Sigmoid colon (tissue), 6 donors: ENCODE measurements at regions not wholly inside any gene's neighbourhood (a gene's known extent, or its start where the extent isn't known, plus 50 kb on each side); places are given as distances from the start of the nearest gene placed in this dataset.
"Not testable (repeated sequence)": the region's sequence is repeated elsewhere in the genome, so short reads cannot be mapped to it uniquely, and the experiment has no call there.

ENCODE experiments used
- DNase-seq: peaks from one replicate; pipeline ENCODE4 v3.0.0-alpha.2; 2019
- H3K27ac ChIP-seq, 4 donors: fragments of 200-600 bp; sonication (generic); one replicate each; pipeline ENCODE4 v1.5.1; 2016 to 2019; ENCODE audit warnings: mild to moderate bottlenecking in 1 of 4
- H3K27me3 ChIP-seq, 3 donors: fragments of 200-600 bp; sonication (generic); one replicate each; pipeline ENCODE4 v1.5.1; 2019; ENCODE audit warnings: mild to moderate bottlenecking in 1 of 3
- H3K36me3 ChIP-seq, 4 donors: fragments of 200-600 bp; sonication (generic); one replicate each; pipeline ENCODE4 v1.5.1; 2016 to 2019
- H3K4me1 ChIP-seq, 4 donors: fragments of 200-600 bp; sonication (generic); one replicate each; pipeline ENCODE4 v1.5.1; 2017 to 2019
- H3K4me3 ChIP-seq, 4 donors: fragments of 200-600 bp; sonication (generic); one replicate each; pipeline ENCODE4 v1.5.1; 2017 to 2019; ENCODE audit warnings: mild to moderate bottlenecking in 2 of 4, moderate library complexity in 1 of 4
- H3K9me3 ChIP-seq, 4 donors: fragments of 200-600 bp in 3 of 4; sonication (generic) in 3 of 4; one replicate each; pipeline versions ENCODE4 v1.5.1 to v1.6.1; 2013 to 2019
- CTCF ChIP-seq, 4 experiments: fragments of 450-650 bp in 3 of 4; fragments of 200-600 bp in 1 of 4; IDR thresholded peaks; one replicate each; pipeline ENCODE4 v1.5.1; 2016 to 2019; ENCODE audit warnings: antibody characterized with exemption in 4 of 4, mild to moderate bottlenecking in 3 of 4, moderate library complexity in 2 of 4
- EP300 ChIP-seq, 4 donors: sonication (generic); formaldehyde crosslinking; IDR thresholded peaks; one replicate each; pipeline ENCODE4 v1.6.1; 2017; ENCODE audit warnings: antibody characterized with exemption in 4 of 4
- POLR2A ChIP-seq, 2 donors: fragments of 450-650 bp; IDR thresholded peaks; one replicate each; pipeline ENCODE4 v1.6.1; 2016; ENCODE audit warnings: antibody characterized with exemption in 2 of 2, mild to moderate bottlenecking in 2 of 2, moderate library complexity in 2 of 2
- POLR2AphosphoS5 ChIP-seq, 4 donors: sonication (generic); formaldehyde crosslinking; IDR thresholded peaks; one replicate each; pipeline ENCODE4 v1.6.1; 2017; ENCODE audit warnings: antibody characterized with exemption in 4 of 4
- WGBS, 2 donors: extraction: QIAGEN DNeasy Blood & Tissue Kit; methylation state at CpG; one replicate each; pipeline ENCODE4 v1.1.7; 2013; 5-methylcytosine and 5-hydroxymethylcytosine counted together
- intact Hi-C: fragments of 100-400 bp; cut with DNase I; formaldehyde crosslinking; loops from one replicate; pipeline ENCODE4 v1.15.1; 2023
- donor health status: healthy with polysubstance abuse.
- donor health status: healthy.

DNA sequence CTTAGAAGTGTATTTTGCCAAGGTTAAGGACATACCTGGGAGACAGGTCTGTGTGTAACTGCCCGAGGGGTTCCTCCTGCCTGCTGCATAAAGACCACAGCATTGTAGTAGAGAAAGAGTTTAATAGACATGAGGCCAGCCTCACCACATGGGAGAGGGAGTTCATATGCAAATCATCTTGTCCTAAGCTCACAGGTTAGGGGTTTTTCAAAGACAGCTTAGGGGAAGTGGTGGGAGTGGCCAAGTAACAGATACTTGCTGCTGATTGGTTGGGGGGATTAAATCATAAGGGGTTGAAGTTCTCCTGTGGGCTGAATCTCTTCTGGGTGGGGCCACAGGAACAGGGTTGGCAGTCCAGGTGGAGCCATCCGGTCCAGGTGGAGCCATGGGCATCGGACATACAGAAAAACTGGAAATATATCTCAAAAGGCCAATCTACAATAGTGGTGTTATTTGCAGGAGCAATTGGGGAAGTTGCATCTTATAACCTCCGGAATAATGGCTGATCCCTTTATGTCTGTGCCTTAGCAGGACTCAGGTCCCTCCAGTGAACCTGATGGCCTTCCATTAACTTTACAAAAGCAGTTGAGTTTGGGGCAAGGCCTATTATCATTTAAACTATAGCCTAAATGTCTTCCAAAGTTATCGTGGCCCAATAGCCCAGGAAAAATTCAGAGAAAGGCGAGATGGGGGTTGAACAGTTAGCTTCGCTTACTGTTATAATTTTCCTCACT lies 86.0 kb upstream of the MFGE8 start:
- no peak for DNase-seq
- Histone ChIP-seq H3K27ac (no peak overlapping the region), H3K4me1 (no peaks in the 10 kb centered on the region), H3K9me3 (no peaks in the 10 kb centered on the region), H3K4me3 (no peak overlapping the region), H3K27me3 (no peaks in the 10 kb centered on the region), H3K36me3 (no peaks in the 10 kb centered on the region)
- no peak for TF ChIP-seq CTCF (IDR thresholded peaks at IDR 0.05)
- TF ChIP-seq POLR2AphosphoS5 (IDR thresholded peaks at IDR 0.05), result no peak
- TF ChIP-seq POLR2A (IDR thresholded peaks at IDR 0.05), result no peak
- TF ChIP-seq EP300 (IDR thresholded peaks at IDR 0.05), result no peak
- intact Hi-C loops, result no loop called here
- WGBS, 2 donors, result 83 to 89% methylated on average over 7 of the region's 7 CpGs

GRCh38 chr15:89001708-89002275 lies 86.5 kb upstream of the ABHD2 start:
- H3K36me3 ChIP-seq, intact Hi-C loops: not testable (repeated sequence)

DNA sequence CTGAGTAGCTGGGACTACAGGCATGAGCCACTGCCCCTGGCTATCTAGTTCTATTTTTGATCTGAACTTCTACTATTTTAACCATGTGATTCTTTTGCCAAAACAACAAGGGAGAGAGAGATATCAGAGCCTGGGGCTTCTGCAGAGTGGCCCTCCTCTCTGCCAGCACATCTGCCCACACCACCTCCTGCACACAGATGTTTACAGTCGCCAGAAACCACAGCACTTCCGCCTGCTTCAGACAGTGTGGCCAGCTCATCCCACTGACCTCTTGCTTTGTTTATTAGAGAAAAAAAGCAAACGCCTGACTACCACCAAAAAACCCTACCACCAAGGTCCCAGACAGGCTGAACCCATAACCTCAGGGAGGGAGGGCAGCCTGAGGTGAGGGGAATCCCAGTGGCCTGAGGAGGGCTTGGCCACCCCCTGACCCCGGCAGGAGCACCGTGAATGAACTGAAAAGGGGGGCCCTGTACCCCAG lies 85.9 kb upstream of the ABHD2 start:
- Histone ChIP-seq H3K4me1 (no peaks in the 10 kb centered on the region), H3K9me3 (no peaks in the 10 kb centered on the region), H3K4me3 (no peak overlapping the region), H3K36me3 (no peaks in the 10 kb centered on the region), H3K27ac (no peak overlapping the region), H3K27me3 (no peaks in the 10 kb centered on the region)
- TF ChIP-seq POLR2A (IDR thresholded peaks at IDR 0.05) (no peak), EP300 (IDR thresholded peaks at IDR 0.05) (no peak), CTCF (IDR thresholded peaks at IDR 0.05) (no peak), POLR2AphosphoS5 (IDR thresholded peaks at IDR 0.05) (no peak)
- no peak for DNase-seq
- intact Hi-C loops, result no loop called here
- WGBS, 2 donors, result 29 to 51% methylated on average over 5 of the region's 5 CpGs

More at GRCh38 chr15:89001708-89002275, 86.5 kb upstream of the ABHD2 start:
- not testable (repeated sequence) for H3K27me3 ChIP-seq, H3K4me3 ChIP-seq, H3K4me1 ChIP-seq, H3K27ac ChIP-seq, DNase-seq, H3K9me3 ChIP-seq
- WGBS, 2 donors, result 84 to 89% methylated on average over 4 of the region's 4 CpGs

- no peaks in the 10 kb centered on the region for H3K4me1 ChIP-seq
- DNase-seq, result no peak
- WGBS, 2 donors, result 78 to 83% methylated on average over 5 of the region's 5 CpGs
- no peaks in the 10 kb centered on the region for H3K9me3 ChIP-seq
- TF ChIP-seq EP300 (IDR thresholded peaks at IDR 0.05), result no peak
- no peak for TF ChIP-seq CTCF (IDR thresholded peaks at IDR 0.05)
- TF ChIP-seq POLR2A (IDR thresholded peaks at IDR 0.05), result no peak
- no peak for TF ChIP-seq POLR2AphosphoS5 (IDR thresholded peaks at IDR 0.05)
- intact Hi-C loops, result no loop called here
- H3K27me3 ChIP-seq, result no peaks in the 10 kb centered on the region
- no peak overlapping the region for H3K27ac ChIP-seq
- no peaks in the 10 kb centered on the region for H3K36me3 ChIP-seq
- no peak overlapping the region for H3K4me3 ChIP-seq
These were observed 85.4 kb upstream of the ABHD2 start for GRCh38 chr15:89002830-89003229.

DNA sequence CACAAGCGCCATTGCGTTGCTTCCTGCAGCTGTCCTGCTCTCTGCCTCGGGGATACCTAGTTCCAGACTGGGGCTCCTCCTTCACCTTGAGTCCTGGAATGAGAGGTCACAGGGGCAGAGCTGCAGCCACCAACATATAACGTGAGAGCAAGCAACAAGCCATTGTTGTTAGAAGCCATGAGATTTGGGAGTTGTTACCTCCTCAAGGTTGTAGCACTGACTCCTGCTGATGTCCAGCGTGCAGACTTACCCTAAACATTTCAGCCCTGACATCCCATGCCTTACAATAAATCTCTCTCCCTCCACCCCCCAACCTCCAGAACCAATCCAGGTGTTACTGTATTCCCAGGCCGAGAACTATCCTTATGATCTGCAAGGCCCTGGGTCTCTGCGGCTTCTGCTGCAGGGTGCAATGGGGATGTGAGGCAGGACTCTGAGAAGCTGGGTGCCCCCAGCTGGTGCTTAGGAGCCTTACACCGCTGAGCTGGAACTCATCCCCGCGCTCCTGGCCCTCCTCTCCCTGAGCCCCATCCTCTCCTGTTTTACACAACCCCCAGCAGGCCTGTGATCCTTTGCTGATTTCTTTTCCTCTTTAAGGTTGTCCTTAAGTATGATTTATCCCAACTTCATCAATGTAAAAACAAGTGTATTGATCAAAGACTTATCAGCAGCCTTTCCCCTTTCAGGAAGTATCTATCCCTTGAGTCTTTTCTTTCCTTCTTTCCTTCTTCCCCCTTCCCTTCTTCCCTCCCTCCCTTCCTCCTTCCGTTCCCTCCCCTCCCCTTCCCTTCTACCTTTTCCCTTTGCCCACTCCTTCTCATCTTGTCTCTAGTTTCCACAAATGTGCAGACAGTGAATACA lies 84.2 kb upstream of the ABHD2 start:
- no peaks in the 10 kb centered on the region for H3K4me1 ChIP-seq
- no peaks in the 10 kb centered on the region for H3K27me3 ChIP-seq
- intact Hi-C loops, result no loop called here
- WGBS, 2 donors, result 65 to 78% methylated on average over 11 of the region's 11 CpGs
- no peaks in the 10 kb centered on the region for H3K36me3 ChIP-seq
- DNase-seq, result no peak
- no peak overlapping the region for H3K4me3 ChIP-seq
- TF ChIP-seq POLR2A (IDR thresholded peaks at IDR 0.05) (no peak), POLR2AphosphoS5 (IDR thresholded peaks at IDR 0.05) (no peak), EP300 (IDR thresholded peaks at IDR 0.05) (no peak), CTCF (IDR thresholded peaks at IDR 0.05) (peak in 1 of 4 experiments; percentile 8)
- no peaks in the 10 kb centered on the region for H3K9me3 ChIP-seq
- no peak overlapping the region for H3K27ac ChIP-seq
